Duodenal mucosa (tissue), 2 donors: ENCODE measurements at regions not wholly inside any gene's neighbourhood (a gene's known extent, or its start where the extent isn't known, plus 50 kb on each side); places are given as distances from the start of the nearest gene placed in this dataset.
A peak's percentile ranks its signal among the peaks of the same experiment; 100 is the strongest.

Source experiments
- H3K27ac ChIP-seq: one replicate; pipeline ENCODE4 v1.7.0; 2013; ENCODE audit warnings: low read depth, low read length
- H3K27me3 ChIP-seq, 2 donors: one replicate each; pipeline ENCODE4 v1.7.0; 2013; ENCODE audit warnings: low read length in 2 of 2, control low read depth in 1 of 2; ENCODE audit not compliant: insufficient read depth in 2 of 2, control insufficient read depth in 1 of 2
- H3K36me3 ChIP-seq, 2 donors: one replicate each; pipeline ENCODE4 v1.7.0; 2013; ENCODE audit warnings: low read length in 2 of 2, control low read depth in 1 of 2; ENCODE audit not compliant: insufficient read depth in 2 of 2, control insufficient read depth in 1 of 2
- H3K4me1 ChIP-seq, 2 donors: one replicate each; pipeline ENCODE4 v1.7.0; 2013; ENCODE audit warnings: low read length in 2 of 2, control low read depth in 1 of 2; ENCODE audit not compliant: insufficient read depth in 2 of 2, control insufficient read depth in 1 of 2
- H3K4me3 ChIP-seq, 2 donors: one replicate each; pipeline ENCODE4 v1.7.0; 2013; ENCODE audit warnings: low read length in 2 of 2, low read depth in 1 of 2
- H3K9ac ChIP-seq, 2 donors: one replicate each; pipeline ENCODE4 v1.7.0; 2013; ENCODE audit warnings: low read length in 2 of 2, low read depth in 1 of 2
- H3K9me3 ChIP-seq, 2 donors: one replicate each; pipeline ENCODE4 v1.7.0; 2013; ENCODE audit warnings: low read length in 2 of 2, control low read depth in 1 of 2; ENCODE audit not compliant: control insufficient read depth in 1 of 2

GRCh38 chr11:79925570-79925969 is 484.7 kb upstream of the TENM4 start:
- Histone ChIP-seq H3K36me3 (no peaks in the 10 kb centered on the region), H3K4me1 (peaks cover 7% of the 10 kb centered on the region in 2 donors), H3K9ac (no peak overlapping the region), H3K27ac (no peak overlapping the region), H3K4me3 (no peak overlapping the region), H3K27me3 (no peaks in the 10 kb centered on the region), H3K9me3 (no peaks in the 10 kb centered on the region)

- peaks cover 4 to 11% of the 10 kb centered on the region in 2 donors for H3K4me1 ChIP-seq
- H3K9ac ChIP-seq, result no peak overlapping the region
- no peaks in the 10 kb centered on the region for H3K9me3 ChIP-seq
- H3K36me3 ChIP-seq, result no peaks in the 10 kb centered on the region
- H3K27ac ChIP-seq, result no peak overlapping the region
- no peak overlapping the region for H3K4me3 ChIP-seq
- H3K27me3 ChIP-seq, result no peaks in the 10 kb centered on the region
Measured at GRCh38 chr11:79922641-79923040, 481.8 kb upstream of the TENM4 start.

DNA sequence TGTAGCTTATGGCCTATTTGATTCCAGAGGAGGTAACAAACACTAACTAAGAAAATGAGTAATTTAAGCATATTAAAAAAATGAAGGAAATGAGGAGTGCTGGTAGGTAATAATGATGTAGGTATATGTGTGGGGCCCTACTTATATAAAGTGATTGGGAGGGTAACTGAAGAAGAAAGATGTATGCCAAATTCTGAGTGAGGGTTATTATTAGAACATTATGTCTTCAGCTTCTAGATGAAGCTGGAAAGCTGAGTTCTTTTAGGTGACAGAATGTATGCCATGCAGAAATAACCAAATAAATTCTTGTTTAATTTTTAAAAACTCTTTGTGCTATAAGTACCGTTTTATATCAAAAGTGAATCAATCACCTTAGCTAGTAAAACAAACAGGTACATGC is 479.6 kb upstream of the TENM4 start:
- no peaks in the 10 kb centered on the region for H3K36me3 ChIP-seq
- no peak overlapping the region for H3K9ac ChIP-seq
- H3K9me3 ChIP-seq, result no peaks in the 10 kb centered on the region
- H3K4me1 ChIP-seq, result peaks cover 4 to 11% of the 10 kb centered on the region in 2 donors
- no peaks in the 10 kb centered on the region for H3K27me3 ChIP-seq
- H3K27ac ChIP-seq, result no peak overlapping the region
- H3K4me3 ChIP-seq, result no peak overlapping the region

GRCh38 chr11:79919350-79919749 is 478.5 kb upstream of the TENM4 start:
- H3K4me1 ChIP-seq, result peaks cover 4 to 11% of the 10 kb centered on the region in 2 donors
- no peaks in the 10 kb centered on the region for H3K9me3 ChIP-seq
- H3K27ac ChIP-seq, result no peak overlapping the region
- no peaks in the 10 kb centered on the region for H3K36me3 ChIP-seq
- no peaks in the 10 kb centered on the region for H3K27me3 ChIP-seq
- no peak overlapping the region for H3K9ac ChIP-seq
- no peak overlapping the region for H3K4me3 ChIP-seq

- no peaks in the 10 kb centered on the region for H3K27me3 ChIP-seq
- H3K4me3 ChIP-seq, result no peak overlapping the region
- no peaks in the 10 kb centered on the region for H3K9me3 ChIP-seq
- H3K4me1 ChIP-seq, result peaks cover 4 to 11% of the 10 kb centered on the region in 2 donors
- H3K36me3 ChIP-seq, result no peaks in the 10 kb centered on the region
- no peak overlapping the region for H3K9ac ChIP-seq
- H3K27ac ChIP-seq, result no peak overlapping the region
Measured at GRCh38 chr11:79918846-79919245, 478.0 kb upstream of the TENM4 start.

GRCh38 chr11:79906164-79906563 is 465.3 kb upstream of the TENM4 start:
- no peaks in the 10 kb centered on the region for H3K36me3 ChIP-seq
- H3K9me3 ChIP-seq, result peaks cover 3 to 8% of the 10 kb centered on the region in 2 donors
- no peak overlapping the region for H3K9ac ChIP-seq
- H3K4me1 ChIP-seq, result peaks cover 4 to 8% of the 10 kb centered on the region in 2 donors
- peak overlapping the region; percentile 23 to 46 for H3K4me3 ChIP-seq
- no peaks in the 10 kb centered on the region for H3K27me3 ChIP-seq
- no peak overlapping the region for H3K27ac ChIP-seq

DNA sequence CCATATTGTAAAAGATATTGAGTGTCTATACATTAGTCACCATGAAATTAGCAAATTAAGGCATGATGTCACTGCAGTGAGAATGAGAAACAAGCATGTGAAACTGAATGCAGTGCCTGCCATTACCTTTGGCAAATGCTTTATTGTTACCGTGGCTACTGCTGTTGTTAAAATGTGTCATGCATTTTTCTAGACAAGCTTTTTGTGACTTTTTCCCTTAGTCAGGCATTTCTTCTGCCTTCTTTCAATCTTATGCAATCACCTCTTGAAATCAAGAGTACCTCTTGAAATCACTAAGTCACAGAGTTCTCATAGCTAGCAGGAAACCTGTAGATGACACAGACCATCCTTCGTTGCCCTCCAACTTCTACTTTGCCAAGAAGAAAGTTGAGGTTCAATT is 461.7 kb upstream of the TENM4 start:
- Histone ChIP-seq H3K9ac (no peak overlapping the region), H3K4me1 (peaks cover 9 to 10% of the 10 kb centered on the region in 2 donors), H3K4me3 (no peak overlapping the region), H3K27me3 (no peaks in the 10 kb centered on the region), H3K36me3 (no peaks in the 10 kb centered on the region), H3K27ac (no peak overlapping the region), H3K9me3 (no peaks in the 10 kb centered on the region)

DNA sequence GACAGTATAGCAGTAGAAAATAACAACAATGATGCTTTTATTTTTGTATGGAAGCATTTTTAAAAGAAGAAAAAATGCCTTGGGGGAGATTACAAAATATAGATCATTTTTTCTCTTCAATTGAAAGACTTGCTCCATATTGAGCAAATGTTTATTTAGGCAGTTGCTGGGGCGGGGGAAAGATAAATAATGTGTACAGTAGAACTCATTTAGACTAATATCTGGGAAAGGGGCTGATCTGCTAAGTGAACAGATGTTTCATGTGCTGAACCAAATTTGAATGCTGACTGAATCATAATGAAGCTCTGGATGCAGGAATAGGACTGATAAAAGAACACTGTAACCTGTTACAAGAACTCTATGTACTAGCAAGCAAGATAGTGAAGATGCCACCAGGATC is 457.1 kb upstream of the TENM4 start:
- no peak overlapping the region for H3K4me3 ChIP-seq
- H3K9ac ChIP-seq, result no peak overlapping the region
- H3K9me3 ChIP-seq, result no peaks in the 10 kb centered on the region
- H3K27me3 ChIP-seq, result no peaks in the 10 kb centered on the region
- no peak overlapping the region for H3K27ac ChIP-seq
- no peaks in the 10 kb centered on the region for H3K36me3 ChIP-seq
- peaks cover 7 to 25% of the 10 kb centered on the region in 2 donors for H3K4me1 ChIP-seq

DNA sequence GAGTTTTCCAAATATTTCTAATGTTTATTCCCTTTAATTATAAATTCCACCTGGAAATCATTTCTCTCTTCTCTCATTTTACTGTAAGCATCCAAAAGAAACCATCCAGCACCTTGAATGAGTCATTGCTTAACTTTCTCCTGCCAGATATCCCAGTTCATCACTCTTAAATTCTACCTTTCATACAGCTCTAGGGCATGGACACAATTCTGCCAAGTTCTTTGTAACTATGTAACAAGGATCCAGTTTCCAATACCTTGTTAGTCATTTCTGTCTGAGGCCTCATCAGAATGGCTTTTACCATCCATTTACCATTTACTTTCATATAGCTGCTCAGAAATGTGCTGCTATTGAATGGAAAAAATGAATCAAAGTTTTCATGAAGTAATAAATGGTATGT is 455.4 kb upstream of the TENM4 start:
- no peaks in the 10 kb centered on the region for H3K27me3 ChIP-seq
- peaks cover 7 to 25% of the 10 kb centered on the region in 2 donors for H3K4me1 ChIP-seq
- no peak overlapping the region for H3K9ac ChIP-seq
- no peaks in the 10 kb centered on the region for H3K36me3 ChIP-seq
- no peaks in the 10 kb centered on the region for H3K9me3 ChIP-seq
- no peak overlapping the region for H3K27ac ChIP-seq
- no peak overlapping the region for H3K4me3 ChIP-seq

GRCh38 chr11:79894111-79894510 is 453.3 kb upstream of the TENM4 start:
- H3K27me3 ChIP-seq, result no peaks in the 10 kb centered on the region
- H3K4me3 ChIP-seq, result no peak overlapping the region
- H3K9me3 ChIP-seq, result no peaks in the 10 kb centered on the region
- no peak overlapping the region for H3K9ac ChIP-seq
- no peak overlapping the region for H3K27ac ChIP-seq
- no peaks in the 10 kb centered on the region for H3K36me3 ChIP-seq
- H3K4me1 ChIP-seq, result peaks cover 7 to 25% of the 10 kb centered on the region in 2 donors

DNA sequence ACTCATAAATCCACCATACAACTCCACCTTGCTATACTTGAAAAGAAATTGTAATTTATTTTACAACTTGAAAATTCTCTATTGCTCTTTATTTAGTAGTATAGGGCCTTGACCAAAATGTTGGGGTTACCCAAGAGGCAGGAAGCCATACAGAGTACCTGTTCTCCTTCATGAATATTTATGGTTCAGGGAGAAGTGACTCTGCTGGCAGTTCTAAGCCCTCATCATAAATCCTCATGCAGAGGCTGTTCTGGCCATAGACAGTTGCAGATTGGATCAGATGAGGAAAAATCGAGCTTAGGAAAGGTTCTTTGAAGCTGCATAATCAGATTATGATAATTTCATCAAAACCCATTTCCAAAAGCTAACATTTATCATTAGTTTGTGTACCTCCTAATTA is 449.4 kb upstream of the TENM4 start:
- H3K27ac ChIP-seq, result no peak overlapping the region
- H3K9ac ChIP-seq, result no peak overlapping the region
- H3K4me1 ChIP-seq, result peaks cover 0 to 5% of the 10 kb centered on the region in 2 donors
- H3K4me3 ChIP-seq, result no peak overlapping the region
- no peaks in the 10 kb centered on the region for H3K9me3 ChIP-seq
- H3K27me3 ChIP-seq, result no peaks in the 10 kb centered on the region
- H3K36me3 ChIP-seq, result no peaks in the 10 kb centered on the region
